ENCODE measurements at regions not wholly inside any gene's neighbourhood (a gene's known extent, or its start where the extent isn't known, plus 50 kb on each side); places are given as distances from the start of the nearest gene placed in this dataset.

DNA sequence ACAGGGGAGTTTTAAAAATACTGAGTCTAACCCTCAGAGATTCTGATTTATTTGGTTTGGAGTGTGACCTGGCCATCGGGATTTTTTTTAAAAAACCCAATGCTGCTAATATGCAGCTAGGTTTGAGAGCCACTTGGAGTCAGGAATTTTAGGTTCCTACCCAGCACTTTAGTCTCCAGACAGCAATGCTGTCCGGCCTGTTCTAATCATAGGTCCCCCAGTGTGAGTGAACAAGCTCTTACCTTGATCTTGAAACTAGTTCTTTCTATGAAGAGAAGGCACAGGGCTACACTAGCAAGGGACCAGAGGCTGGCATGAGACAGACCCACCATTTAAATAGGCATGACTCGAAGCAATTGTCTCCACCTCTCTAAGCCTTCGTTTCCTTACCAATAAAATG, 103.5 kb downstream of the SMIM20 start:
- TF ChIP-seq, protein P1, sequence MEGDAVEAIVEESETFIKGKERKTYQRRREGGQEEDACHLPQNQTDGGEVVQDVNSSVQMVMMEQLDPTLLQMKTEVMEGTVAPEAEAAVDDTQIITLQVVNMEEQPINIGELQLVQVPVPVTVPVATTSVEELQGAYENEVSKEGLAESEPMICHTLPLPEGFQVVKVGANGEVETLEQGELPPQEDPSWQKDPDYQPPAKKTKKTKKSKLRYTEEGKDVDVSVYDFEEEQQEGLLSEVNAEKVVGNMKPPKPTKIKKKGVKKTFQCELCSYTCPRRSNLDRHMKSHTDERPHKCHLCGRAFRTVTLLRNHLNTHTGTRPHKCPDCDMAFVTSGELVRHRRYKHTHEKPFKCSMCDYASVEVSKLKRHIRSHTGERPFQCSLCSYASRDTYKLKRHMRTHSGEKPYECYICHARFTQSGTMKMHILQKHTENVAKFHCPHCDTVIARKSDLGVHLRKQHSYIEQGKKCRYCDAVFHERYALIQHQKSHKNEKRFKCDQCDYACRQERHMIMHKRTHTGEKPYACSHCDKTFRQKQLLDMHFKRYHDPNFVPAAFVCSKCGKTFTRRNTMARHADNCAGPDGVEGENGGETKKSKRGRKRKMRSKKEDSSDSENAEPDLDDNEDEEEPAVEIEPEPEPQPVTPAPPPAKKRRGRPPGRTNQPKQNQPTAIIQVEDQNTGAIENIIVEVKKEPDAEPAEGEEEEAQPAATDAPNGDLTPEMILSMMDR (IDR thresholded peaks at IDR 0.05), result no peak
- no peak for TF ChIP-seq POLR2A (IDR thresholded peaks at IDR 0.05)

Data from testis (tissue), 2 donors.